Fibroblast of lung (primary cell): ENCODE measurements at regions not wholly inside any gene's neighbourhood (a gene's known extent, or its start where the extent isn't known, plus 50 kb on each side); places are given as distances from the start of the nearest gene placed in this dataset.
"Not testable (repeated sequence)": the region's sequence is repeated elsewhere in the genome, so short reads cannot be mapped to it uniquely, and the experiment has no call there.

ENCODE experiments used
- CTCF ChIP-seq, 2 donors: IDR thresholded peaks in 1 of 2; conservative IDR thresholded peaks in 1 of 2; 1 replicate in 1 of 2; 2 replicates in 1 of 2; pipeline ENCODE4 v1.5.1; 2011 to 2012; ENCODE audit warnings: low read length in 2 of 2, control low read depth in 1 of 2, inconsistent platforms in 1 of 2, low read depth in 1 of 2, mild to moderate bottlenecking in 1 of 2
- EZH2 ChIP-seq: IDR thresholded peaks from 2 replicates; pipeline ENCODE4 v1.5.1; 2012; ENCODE audit warnings: low read length, control low read depth, mild to moderate bottlenecking; ENCODE audit errors: missing control alignments

GRCh38 chr17:64718816-64719215, 56.7 kb upstream of the SMURF2 start:
- not testable (repeated sequence) for TF ChIP-seq CTCF (conservative IDR thresholded peaks at IDR 0.05 in 1 of 2, IDR thresholded peaks at IDR 0.05 in 1 of 2; ENCODE audit: low read depth in 1 of 2, low read length in 2 of 2); EZH2
